Activated T-helper 1 cell treated with anti-CD3 and anti-CD28 coated beads, Interleukin-2, amount 50 U/mL, for 16 hours (primary cell): ENCODE measurements at regions not wholly inside any gene's neighbourhood (a gene's known extent, or its start where the extent isn't known, plus 50 kb on each side); places are given as distances from the start of the nearest gene placed in this dataset.
"Not testable (repeated sequence)": the region's sequence is repeated elsewhere in the genome, so short reads cannot be mapped to it uniquely, and the experiment has no call there.

Experiments
- DNase-seq, 2 donors: peaks; one replicate each; pipeline ENCODE4 v3.0.0-alpha.2; 2020; ENCODE audit warnings: low read depth in 1 of 2, low spot score in 1 of 2

DNA sequence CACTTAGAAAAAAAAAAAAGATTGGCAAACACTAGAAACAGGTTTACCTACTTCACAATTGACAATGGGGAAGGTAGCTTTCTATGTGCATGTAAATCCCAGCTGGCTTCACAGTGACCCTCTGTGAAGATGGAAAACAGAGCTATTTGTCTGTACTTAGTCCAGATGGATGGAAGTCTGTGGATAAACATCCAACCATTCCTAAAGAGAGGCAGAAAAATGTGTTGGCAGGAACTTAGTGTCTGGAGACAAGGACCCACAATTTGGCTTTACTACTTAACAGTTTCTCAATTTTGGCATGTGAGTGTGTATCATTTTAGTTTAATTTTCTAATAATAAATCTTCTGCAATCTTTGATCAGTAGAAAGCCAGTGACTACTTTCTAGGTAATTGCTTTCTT is 154.4 kb downstream of the RAD51AP2 start:
- no peak for DNase-seq

GRCh38 chr2:17362956-17363355 is 155.3 kb downstream of the RAD51AP2 start:
- no peak for DNase-seq

GRCh38 chr2:17355608-17356329 is 162.5 kb downstream of the RAD51AP2 start:
- DNase-seq = no peak

DNA sequence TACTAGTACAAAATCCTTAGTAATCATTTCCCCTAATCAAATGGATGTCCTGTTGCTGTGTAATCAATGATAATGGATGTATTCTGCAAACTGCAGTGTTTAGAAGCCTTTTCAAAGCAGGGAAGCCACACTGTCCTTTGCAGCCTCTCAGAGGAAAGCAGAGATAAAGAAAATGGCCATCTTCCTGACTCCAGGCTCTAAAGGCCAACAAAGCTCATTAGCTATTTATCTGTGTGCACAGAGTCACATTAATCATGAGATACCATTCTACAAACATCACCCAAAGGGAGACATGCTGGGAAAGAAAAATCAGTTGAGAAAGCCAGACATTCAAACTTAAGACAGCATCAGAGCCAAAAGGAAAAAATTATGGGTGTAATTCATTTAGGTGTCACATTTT is 165.0 kb downstream of the RAD51AP2 start:
- DNase-seq = no peak

DNA sequence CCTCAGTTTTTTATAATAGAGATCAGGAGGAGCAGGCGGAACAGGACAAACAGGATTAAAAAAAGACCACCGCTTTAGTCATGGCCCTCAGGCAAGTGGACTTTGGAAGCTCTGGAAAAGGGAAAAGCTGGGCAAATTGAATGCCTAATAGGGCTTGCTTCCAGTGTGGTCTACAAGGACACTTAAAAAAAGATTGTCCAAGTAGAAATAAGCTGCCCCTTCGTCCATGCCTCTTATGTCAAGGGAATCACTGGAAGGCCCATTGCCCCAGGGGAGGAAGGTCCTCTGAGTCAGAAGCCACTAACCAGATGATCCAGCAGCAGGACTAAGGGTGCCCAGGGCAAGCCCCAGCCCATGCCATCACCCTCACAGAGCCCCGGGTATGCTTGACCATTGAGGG is 175.5 kb downstream of the RAD51AP2 start:
- not testable (repeated sequence) for DNase-seq

GRCh38 chr2:17337507-17337906 is 180.7 kb downstream of the RAD51AP2 start:
- no peak for DNase-seq

DNA sequence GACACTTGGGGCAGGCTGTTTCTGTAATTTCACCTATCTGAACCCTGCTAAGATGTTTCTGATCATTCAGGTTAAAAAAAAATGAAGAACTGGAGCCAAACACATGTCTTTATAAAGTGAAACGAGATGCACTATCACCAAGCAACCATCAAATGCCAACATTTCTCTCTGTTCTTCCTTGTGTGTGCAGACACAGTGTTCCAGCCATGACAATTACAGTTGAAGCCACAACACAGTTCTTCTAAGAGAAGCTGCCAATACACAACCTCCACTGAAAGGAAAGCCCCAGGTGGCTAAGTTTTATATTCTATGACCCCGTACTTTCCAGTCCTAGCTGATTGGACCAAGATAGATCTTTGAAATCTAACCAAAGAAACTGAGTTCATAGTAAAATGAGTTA is 181.8 kb downstream of the RAD51AP2 start:
- no peak for DNase-seq

DNA sequence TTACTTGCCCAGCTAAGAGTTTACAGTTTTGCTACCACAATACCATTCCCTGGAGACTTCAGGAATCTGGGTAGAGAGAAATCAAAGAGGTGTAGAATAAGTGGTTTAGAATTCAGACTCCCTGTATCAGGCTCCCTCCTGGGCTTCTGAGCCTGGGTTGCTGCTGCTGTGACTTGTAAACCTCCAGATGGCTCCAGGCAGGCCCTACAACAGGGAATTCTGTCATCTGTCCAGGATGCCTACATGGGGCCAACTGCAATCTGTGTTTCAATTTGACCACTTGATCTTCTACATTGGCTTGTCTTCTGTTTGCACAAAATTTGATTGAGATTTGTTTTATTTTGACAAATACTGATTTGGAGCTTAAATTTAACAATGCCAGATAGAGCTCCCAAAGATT is 183.9 kb downstream of the RAD51AP2 start:
- no peak for DNase-seq

DNA sequence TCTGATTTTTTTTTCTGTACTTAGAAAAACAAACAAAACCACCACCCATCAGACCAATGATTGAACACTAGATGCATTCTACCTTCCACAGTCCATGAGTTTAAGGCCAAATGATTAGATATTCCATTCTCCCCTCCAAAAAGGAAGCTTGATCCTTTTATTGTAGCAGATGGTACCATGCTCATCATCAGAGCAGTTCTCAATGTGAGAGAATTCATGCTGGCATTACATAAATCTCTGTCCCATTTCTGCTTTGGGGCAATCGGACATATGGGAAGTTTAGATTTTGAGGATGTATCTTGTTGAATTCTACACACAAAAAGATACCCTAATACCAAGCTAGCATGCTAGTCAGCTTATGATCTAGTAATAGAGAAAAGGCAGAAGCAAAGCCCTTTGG is 186.6 kb downstream of the RAD51AP2 start:
- DNase-seq = no peak

GRCh38 chr2:17328161-17328560 is 190.1 kb downstream of the RAD51AP2 start:
- no peak for DNase-seq

DNA sequence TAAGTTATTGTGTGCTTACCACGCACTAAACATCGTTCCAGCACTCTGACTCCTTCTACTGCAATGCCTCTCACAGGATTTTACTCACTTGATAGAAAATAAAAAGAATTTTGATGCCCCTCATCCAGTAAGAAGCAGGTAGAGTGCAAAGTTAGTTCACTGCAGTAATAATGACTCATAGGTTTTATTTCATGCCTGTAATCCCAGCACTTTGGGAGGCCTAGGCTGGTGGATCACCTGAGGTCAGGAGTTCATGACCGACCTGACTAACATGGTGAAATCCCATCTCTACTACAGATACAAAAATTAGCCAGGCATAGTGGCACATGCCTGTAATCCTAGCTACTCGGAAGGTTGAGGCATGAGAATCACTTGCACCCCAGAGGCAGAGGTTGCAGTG is 190.6 kb downstream of the RAD51AP2 start:
- DNase-seq = no peak

- DNase-seq = no peak
Observed at GRCh38 chr2:17326717-17327116, 191.5 kb downstream of the RAD51AP2 start.

- no peak for DNase-seq
Observed at GRCh38 chr2:17323697-17324096, 194.5 kb downstream of the RAD51AP2 start.

DNA sequence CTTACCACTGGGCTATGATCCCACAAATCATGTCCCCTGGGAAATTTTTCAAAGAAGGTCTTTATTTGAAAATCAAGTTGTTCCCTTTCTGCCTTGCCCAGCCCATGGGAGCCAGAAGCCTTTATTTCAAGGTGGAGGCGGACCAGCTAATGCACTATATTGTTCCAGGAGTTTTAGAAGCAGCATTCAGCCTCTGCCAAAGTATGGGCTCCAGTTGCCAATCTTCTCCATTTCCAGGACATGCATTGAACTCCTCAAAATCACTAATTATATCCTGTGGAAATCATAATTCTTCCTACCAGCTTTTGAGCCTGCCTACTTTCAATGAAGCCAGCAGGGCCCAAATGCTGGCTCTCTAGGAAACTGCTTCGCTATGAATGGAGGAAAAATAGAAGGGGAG is 195.8 kb downstream of the RAD51AP2 start:
- DNase-seq = no peak

GRCh38 chr2:17319090-17319489 is 199.2 kb downstream of the RAD51AP2 start:
- no peak for DNase-seq

- DNase-seq = no peak
Observed at GRCh38 chr2:17318013-17318412, 200.2 kb downstream of the RAD51AP2 start.

- no peak for DNase-seq
Observed at GRCh38 chr2:17317439-17317976, 200.7 kb downstream of the RAD51AP2 start.

GRCh38 chr2:17313261-17313660 is 205.0 kb downstream of the RAD51AP2 start:
- no peak for DNase-seq

DNA sequence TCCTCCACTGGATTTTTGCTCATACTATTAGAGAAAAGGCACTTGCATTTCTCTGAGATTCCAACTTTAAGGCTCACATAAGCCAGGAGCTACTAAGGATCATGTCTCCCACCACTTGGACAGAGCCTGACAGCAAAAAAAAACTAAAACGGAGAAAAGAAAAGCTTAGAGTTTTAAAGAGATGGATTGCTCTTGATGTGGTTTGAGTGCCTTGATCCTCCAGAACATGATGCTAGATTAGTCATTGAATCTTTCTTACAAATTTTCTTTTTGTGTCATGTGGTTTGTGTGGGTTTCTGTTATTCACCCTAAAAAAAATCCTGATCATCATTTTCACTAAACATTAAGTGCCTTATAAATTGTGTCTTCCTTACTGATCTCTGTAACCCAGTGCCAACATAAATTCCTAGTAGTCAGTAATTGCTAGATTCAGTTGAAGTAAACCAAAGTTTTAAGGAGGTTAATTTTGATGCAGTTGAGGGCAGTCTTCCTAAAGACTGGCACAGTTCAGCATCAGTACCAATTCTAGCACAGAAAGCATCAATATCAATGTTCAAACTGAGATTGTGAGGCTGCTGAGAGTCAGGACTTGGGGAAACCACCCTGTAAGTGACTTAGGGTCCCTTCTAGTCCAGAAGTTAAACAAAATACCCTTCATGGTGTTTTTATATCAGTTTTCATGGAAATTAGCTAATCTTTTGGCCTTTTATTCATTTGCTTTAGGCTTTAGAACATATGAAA is 206.3 kb downstream of the RAD51AP2 start:
- no peak for DNase-seq

DNA sequence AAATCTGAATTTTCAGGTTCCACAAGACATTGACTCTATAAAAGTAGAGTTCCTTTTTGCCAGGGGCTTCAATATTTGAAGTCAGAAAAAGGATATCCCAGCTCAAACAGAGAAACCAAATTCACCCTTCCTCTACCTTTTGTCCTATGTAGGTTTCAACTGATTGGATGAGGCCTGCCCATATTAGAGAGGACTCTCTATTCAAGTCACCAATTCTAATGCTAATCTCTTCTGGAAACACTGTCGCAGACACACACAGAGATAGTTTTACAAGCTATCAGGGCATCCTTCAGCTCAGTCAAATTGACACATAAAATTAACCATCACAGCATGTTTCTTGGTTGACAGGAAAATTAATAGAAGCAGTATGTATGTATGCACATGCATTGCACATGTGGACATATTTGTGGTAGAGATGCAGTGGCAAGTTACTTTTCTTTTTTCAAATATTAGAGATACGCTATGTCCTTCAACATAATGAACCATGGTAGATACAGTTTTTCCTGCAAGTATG is 207.1 kb downstream of the RAD51AP2 start:
- no peak for DNase-seq

GRCh38 chr2:17309741-17310339 is 208.4 kb downstream of the RAD51AP2 start:
- no peak for DNase-seq

DNA sequence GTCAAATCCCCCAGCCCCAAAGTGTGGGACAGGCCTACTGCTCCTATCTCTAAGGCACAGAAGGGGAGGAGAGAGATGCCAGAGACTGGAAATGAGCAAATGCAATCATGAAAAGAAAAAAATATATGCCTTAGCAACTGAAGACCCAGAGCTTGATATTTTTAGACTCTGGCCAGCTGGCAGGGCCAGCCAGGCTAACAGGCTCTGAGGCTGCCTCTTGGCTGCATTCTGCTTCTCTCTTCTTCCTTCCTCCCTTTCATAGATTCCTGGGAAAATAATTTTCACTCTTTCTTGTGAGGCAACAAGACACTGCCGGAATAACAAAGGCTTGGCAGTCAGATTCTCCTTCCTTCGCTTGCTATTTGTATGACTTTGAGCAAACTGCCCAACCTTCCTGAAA is 209.1 kb downstream of the RAD51AP2 start:
- DNase-seq = no peak
